GM13977 (cell line): ENCODE measurements at regions not wholly inside any gene's neighbourhood (a gene's known extent, or its start where the extent isn't known, plus 50 kb on each side); places are given as distances from the start of the nearest gene placed in this dataset.

Experiments used
- DNase-seq: peaks from one replicate; pipeline ENCODE4 v3.0.0; 2012; ENCODE audit warnings: low spot score
- in situ Hi-C: fragments of 300-500 bp; cut with MboI; formaldehyde crosslinking; loops from one replicate; pipeline ENCODE4 v1.12.0; 2022; ENCODE audit warnings: low sequenced_read_pairs, low pct_unique_long_range_greater_than_20kb, mixed read lengths, inconsistent platforms; ENCODE audit not compliant: unreplicated experiment
- TF ChIP-seq, protein P1 (sequence below): IDR thresholded peaks from 2 replicates; pipeline ENCODE4 v1.5.1; 2012; ENCODE audit warnings: mild to moderate bottlenecking, control low read depth; ENCODE audit not compliant: insufficient read depth; ENCODE audit errors: extremely low read depth, missing control alignments

DNA sequence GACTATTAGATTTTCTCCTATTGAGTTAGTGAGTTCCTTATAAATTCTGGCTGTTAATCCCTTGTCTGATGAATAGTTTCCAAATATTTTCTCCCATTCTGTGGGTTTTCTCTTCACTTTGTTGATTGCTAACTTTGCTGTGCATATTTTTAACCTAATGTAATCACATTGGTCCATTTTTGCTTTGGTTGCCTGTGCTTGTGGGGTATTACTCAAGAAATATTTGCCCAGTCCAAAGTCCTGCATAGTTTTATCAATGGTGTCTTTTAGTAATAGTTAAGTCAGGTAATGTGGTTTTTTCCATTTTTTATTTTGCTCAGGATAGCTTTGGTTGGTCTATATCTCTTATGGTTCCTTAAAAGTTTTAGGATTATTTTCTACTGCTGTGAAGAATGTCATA, 490.3 kb downstream of the ARAP2 start:
- TF ChIP-seq, protein P1, sequence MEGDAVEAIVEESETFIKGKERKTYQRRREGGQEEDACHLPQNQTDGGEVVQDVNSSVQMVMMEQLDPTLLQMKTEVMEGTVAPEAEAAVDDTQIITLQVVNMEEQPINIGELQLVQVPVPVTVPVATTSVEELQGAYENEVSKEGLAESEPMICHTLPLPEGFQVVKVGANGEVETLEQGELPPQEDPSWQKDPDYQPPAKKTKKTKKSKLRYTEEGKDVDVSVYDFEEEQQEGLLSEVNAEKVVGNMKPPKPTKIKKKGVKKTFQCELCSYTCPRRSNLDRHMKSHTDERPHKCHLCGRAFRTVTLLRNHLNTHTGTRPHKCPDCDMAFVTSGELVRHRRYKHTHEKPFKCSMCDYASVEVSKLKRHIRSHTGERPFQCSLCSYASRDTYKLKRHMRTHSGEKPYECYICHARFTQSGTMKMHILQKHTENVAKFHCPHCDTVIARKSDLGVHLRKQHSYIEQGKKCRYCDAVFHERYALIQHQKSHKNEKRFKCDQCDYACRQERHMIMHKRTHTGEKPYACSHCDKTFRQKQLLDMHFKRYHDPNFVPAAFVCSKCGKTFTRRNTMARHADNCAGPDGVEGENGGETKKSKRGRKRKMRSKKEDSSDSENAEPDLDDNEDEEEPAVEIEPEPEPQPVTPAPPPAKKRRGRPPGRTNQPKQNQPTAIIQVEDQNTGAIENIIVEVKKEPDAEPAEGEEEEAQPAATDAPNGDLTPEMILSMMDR: no peak
- DNase-seq: no peak
- in situ Hi-C loops: no loop called here

DNA sequence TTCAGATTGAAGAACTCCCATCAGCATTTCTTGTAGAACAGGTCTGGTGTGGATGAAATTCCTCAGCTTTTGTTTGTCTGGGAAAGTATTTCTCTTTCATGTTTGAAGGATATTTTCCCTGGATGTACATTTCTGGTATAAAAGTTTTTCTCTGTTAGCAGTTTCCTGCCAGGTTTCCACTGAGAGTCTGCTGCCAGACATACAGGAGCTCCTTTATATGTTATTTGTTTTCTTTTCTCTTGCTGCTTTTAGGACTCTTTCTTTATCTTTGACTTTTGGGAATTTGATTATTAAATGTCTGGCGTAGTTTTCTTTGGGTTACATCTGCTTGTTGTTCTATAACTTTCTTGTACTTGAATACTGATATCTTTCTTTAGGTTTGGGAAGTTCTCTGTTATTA, 486.5 kb downstream of the ARAP2 start:
- TF ChIP-seq, protein P1: no peak
- no peak for DNase-seq
- in situ Hi-C loops: no loop called here

DNA sequence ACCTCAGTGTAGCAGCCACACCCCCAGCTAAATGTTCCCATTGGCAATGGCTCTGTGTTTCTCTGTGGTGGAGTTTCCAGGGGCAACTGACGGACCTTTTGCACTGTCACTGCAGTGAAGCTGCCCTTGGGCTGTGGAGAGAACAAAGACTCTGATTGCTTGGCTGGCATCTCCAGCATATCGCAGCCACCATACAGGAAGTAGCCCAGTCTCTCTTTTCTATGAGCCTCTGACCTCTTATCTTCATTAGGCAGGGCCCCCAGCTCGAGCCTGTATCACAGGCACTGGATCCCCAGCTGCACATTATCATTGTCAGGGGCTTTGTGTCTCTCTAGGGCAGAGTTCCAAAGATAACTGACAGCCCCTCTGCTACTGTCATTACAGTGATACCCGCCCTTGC, 483.5 kb downstream of the ARAP2 start:
- TF ChIP-seq, protein P1: no peak
- DNase-seq: no peak
- in situ Hi-C loops: no loop called here

DNA sequence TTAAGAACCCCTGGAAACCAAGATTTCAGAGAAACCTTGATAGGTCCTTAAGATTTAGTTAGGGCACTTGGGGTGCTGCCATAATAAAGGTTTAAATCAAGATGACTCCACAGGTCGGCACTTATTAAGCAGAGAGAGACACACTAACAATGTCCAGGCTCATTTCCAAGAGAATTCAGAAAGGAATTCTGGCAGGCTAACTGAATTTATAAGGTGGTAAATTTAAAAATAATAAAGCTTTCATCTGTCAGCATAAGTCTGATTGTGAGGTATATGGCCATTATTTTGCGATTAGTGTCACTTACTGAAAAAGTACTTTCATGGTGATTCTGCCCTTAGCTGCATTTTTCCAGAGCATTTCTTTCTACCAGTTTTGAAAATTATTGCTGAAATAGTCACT, 472.7 kb downstream of the ARAP2 start:
- in situ Hi-C loops: no loop called here
- TF ChIP-seq, protein P1: no peak
- no peak for DNase-seq

DNA sequence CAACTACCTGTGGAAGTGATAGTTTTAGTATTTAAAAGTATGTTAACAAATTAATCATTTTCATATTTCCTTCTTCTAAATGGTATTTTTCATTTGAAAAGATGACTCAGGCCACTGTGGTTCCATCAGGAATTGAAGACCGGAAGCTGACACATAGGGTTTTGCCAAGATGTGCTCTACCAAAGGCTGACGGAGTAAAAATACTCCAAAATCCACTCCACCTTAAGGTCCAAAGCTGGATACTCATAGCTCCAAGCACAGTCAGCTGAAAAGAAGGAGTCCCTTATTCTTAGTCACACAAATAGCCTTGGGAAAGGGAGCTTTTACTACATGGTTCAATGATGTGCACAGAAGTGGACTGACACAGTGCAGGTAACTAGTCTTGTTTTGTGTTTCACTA, 472.0 kb downstream of the ARAP2 start:
- DNase-seq: no peak
- in situ Hi-C loops: no loop called here
- TF ChIP-seq, protein P1: no peak

DNA sequence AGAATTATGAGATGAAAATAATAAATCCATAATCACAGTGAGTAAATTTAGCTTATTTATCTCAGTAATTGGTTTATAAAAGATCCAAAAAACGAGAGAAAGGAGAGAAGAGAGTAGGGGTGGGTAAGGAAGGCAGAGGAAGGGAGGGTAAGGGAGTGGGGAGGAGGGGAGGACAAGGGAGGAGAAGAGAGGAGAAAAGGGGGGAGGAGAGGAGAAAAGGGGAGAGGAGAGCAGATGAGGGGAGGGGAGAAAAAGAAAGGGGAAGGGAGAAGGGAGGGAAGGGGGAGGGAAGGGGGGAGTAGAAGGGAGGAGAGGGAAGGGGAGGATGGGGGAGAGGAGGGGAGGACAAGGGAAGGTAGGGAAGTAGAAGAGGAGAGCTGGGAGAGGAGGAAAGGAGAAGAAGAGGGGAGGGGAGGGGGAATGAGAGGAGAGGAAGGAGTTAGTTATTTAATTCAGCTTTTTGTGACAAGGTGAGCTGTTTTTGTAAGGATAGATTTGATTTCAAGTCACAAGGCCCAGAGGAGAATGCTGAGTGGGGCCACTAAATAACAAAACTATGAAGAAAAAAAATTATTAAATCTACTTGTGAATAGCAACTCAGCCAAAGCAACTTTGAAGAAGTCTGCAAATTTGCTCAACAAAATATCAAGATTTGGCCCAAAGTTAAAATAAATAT, 454.3 kb downstream of the ARAP2 start:
- in situ Hi-C loops: no loop called here
- no peak for DNase-seq
- TF ChIP-seq, protein P1: no peak
